B cell (primary cell): ENCODE measurements at regions not wholly inside any gene's neighbourhood (a gene's known extent, or its start where the extent isn't known, plus 50 kb on each side); places are given as distances from the start of the nearest gene placed in this dataset.
"Not testable (repeated sequence)": the region's sequence is repeated elsewhere in the genome, so short reads cannot be mapped to it uniquely, and the experiment has no call there.

Experiments used
- ATAC-seq: fragments of 200-7000 bp; cut with Tn5 transposase; one replicate; pipeline ENCODE4 v1.10.0; 2021; ENCODE audit warnings: low read depth, mild to moderate bottlenecking, moderate number of reproducible peaks, moderate library complexity
- CTCF ChIA-PET: fragments of 350-600 bp; sonication (Branson Sonifier 250); formaldehyde crosslinking; loops from one replicate; lab custom pipeline; 2021; ENCODE audit warnings: antibody characterized with exemption, inconsistent platforms; lab: Charles Lee
- POLR2A ChIA-PET: fragments of 350-600 bp; sonication (Branson Sonifier 250); formaldehyde crosslinking; loops from one replicate; lab custom pipeline; 2021; ENCODE audit warnings: antibody characterized with exemption; lab: Charles Lee
- DNase-seq: peaks from one replicate; pipeline ENCODE4 v3.0.0; 2013
- H2AFZ ChIP-seq: 2 replicates; pipeline ENCODE4 v1.6.1; 2012; ENCODE audit warnings: mild to moderate bottlenecking, low read depth, low read length; ENCODE audit not compliant: insufficient read depth, poor library complexity, severe bottlenecking
- H3K27ac ChIP-seq, 2 donors: 1 replicate in 1 of 2; 2 replicates in 1 of 2; pipeline ENCODE4 v1.5.1; 2012 to 2013; ENCODE audit warnings: low read length in 2 of 2, mild to moderate bottlenecking in 2 of 2, moderate library complexity in 1 of 2
- H3K27me3 ChIP-seq, 4 experiments: fragments of 200-600 bp in 1 of 4; sonication (generic) in 1 of 4; replicated peaks in 1 of 4; 1 replicate in 2 of 4; 2 replicates in 2 of 4; pipeline versions ENCODE4 v1.6.1 to v1.7.0; 2013 to 2016; ENCODE audit warnings: low read length in 3 of 4, mild to moderate bottlenecking in 2 of 4, mixed read lengths in 1 of 4, moderate library complexity in 1 of 4; ENCODE audit not compliant: insufficient read depth in 4 of 4, control insufficient read depth in 3 of 4; ENCODE audit errors: control extremely low read depth in 1 of 4
- H3K36me3 ChIP-seq, 2 experiments: replicated peaks in 1 of 2; 1 replicate in 1 of 2; 2 replicates in 1 of 2; pipeline versions ENCODE4 v1.6.1 to v1.7.1; 2013; ENCODE audit warnings: low read length in 1 of 2; ENCODE audit not compliant: insufficient read depth in 2 of 2, control insufficient read depth in 1 of 2; ENCODE audit errors: control extremely low read depth in 1 of 2, extremely low read depth in 1 of 2
- H3K4me1 ChIP-seq, 2 donors: fragments of 200-600 bp in 1 of 2; sonication (generic) in 1 of 2; 1 replicate in 1 of 2; 2 replicates in 1 of 2; pipeline versions ENCODE4 v1.5.1 to v1.6.1; 2013 to 2017; ENCODE audit warnings: low read length in 2 of 2; ENCODE audit not compliant: control insufficient read depth in 2 of 2, insufficient read depth in 2 of 2
- H3K4me2 ChIP-seq: replicated peaks from 2 replicates; pipeline ENCODE3; 2012; ENCODE audit warnings: mild to moderate bottlenecking, low read depth, low read length; ENCODE audit not compliant: poor library complexity, severe bottlenecking
- H3K4me3 ChIP-seq, 5 experiments: fragments of 200-600 bp in 1 of 5; sonication (generic) in 1 of 5; 1 replicate in 3 of 5; 2 replicates in 2 of 5; pipeline versions ENCODE4 v1.5.1 to v1.7.0; 2011 to 2016; ENCODE audit warnings: low read length in 4 of 5, mild to moderate bottlenecking in 4 of 5, low read depth in 2 of 5, control low read depth in 1 of 5, moderate library complexity in 1 of 5; ENCODE audit not compliant: insufficient read depth in 1 of 5; ENCODE audit errors: control extremely low read depth in 1 of 5, extremely low read depth in 1 of 5
- H3K79me2 ChIP-seq: fragments of 200-600 bp; sonication (generic); one replicate; pipeline ENCODE4 v1.6.0; 2016; ENCODE audit warnings: low read length; ENCODE audit not compliant: control insufficient read depth, insufficient read depth
- H3K9ac ChIP-seq: fragments of 200-600 bp; sonication (generic); 2 replicates; pipeline ENCODE4 v1.6.1; 2017; ENCODE audit warnings: mild to moderate bottlenecking, low read length, moderate library complexity
- H3K9me3 ChIP-seq, 3 donors: one replicate each; pipeline versions ENCODE4 v1.6.1 to v1.7.1; 2013; ENCODE audit warnings: low read length in 2 of 3; ENCODE audit not compliant: control insufficient read depth in 2 of 3, insufficient read depth in 1 of 3; ENCODE audit errors: control extremely low read depth in 1 of 3
- H4K20me1 ChIP-seq: 2 replicates; pipeline ENCODE4 v1.6.0; 2012; ENCODE audit warnings: mild to moderate bottlenecking, low read length; ENCODE audit not compliant: insufficient read depth, control insufficient read depth, poor library complexity, severe bottlenecking
- H3K27ac Mint-ChIP-seq: one replicate; pipeline ENCODE4 v1.8.0; 2021; ENCODE audit warnings: mixed read lengths
- H3K27me3 Mint-ChIP-seq: one replicate; pipeline ENCODE4 v1.8.0; 2021; ENCODE audit warnings: mixed read lengths
- H3K4me1 Mint-ChIP-seq: one replicate; pipeline ENCODE4 v1.8.0; 2021; ENCODE audit warnings: mixed read lengths
- H3K4me3 Mint-ChIP-seq: one replicate; pipeline ENCODE4 v1.8.0; 2021; ENCODE audit warnings: mixed read lengths
- H3K9me3 Mint-ChIP-seq: one replicate; pipeline ENCODE4 v1.8.0; 2022; ENCODE audit warnings: mixed read lengths; ENCODE audit not compliant: insufficient read depth
- EZH2 ChIP-seq: IDR thresholded peaks from 2 replicates; pipeline ENCODE4 v1.6.1; 2012; ENCODE audit warnings: borderline replicate concordance, low read depth, mild to moderate bottlenecking, moderate library complexity, low read length; ENCODE audit not compliant: insufficient read depth, poor library complexity, severe bottlenecking
- WGBS: methylation state at CpG from one replicate; pipeline ENCODE4 v1.1.5; 2013; ENCODE audit warnings: missing lambda C conversion rate; ENCODE audit not compliant: insufficient coverage; 5-methylcytosine and 5-hydroxymethylcytosine counted together
- intact Hi-C: fragments of 100-400 bp; cut with micrococcal nuclease; formaldehyde crosslinking; loops from one replicate; pipeline ENCODE4 v1.10.0; 2022
- TF ChIP-seq, protein P1 (sequence below): fragments of 200-600 bp; IDR thresholded peaks from one replicate; pipeline ENCODE4 v1.8.0; 2022; ENCODE audit warnings: antibody characterized with exemption, mild to moderate bottlenecking

DNA sequence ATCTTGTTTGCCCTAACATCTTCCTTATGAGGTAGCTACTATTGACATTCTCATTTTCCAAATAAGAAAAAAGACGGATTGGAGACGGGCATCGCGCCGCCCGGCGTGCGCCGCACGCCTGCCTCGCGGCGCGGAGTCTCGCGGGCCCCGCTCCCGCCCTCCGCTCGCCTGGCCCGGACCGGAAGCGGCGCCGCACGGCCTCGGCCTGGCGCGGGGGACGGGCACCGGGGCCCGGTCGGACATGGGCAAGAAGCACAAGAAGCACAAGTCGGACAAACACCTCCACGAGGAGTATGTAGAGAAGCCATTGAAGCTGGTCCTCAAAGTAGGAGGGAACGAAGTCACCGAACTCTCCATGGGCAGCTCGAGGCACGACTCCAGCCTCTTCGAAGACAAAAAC is 112.0 kb downstream of the IL12A start:
- H3K27me3 Mint-ChIP-seq: no peaks in the 10 kb centered on the region
- H3K4me1 Mint-ChIP-seq: peaks cover 19% of the 10 kb centered on the region
- H3K9ac ChIP-seq: no peak overlapping the region
- no peaks in the 10 kb centered on the region for H3K36me3 ChIP-seq
- no peaks in the 10 kb centered on the region for H3K27me3 ChIP-seq
- 97% methylated on average over 39 of the region's 40 CpGs for WGBS
- DNase-seq (no peak), ATAC-seq (no peak)
- no peaks in the 10 kb centered on the region for H3K79me2 ChIP-seq
- H3K4me1 ChIP-seq: peaks cover 7 to 9% of the 10 kb centered on the region in 2 donors
- H3K4me3 Mint-ChIP-seq: no peak overlapping the region
- intact Hi-C loops: no loop called here
- CTCF ChIA-PET: no interaction called here
- POLR2A ChIA-PET: no interaction called here
- H3K27ac Mint-ChIP-seq: peak overlapping the region; percentile 29
- no peaks in the 10 kb centered on the region for H3K9me3 ChIP-seq
- H3K9me3 Mint-ChIP-seq: no peaks in the 10 kb centered on the region
- H3K27ac ChIP-seq: no peak overlapping the region
- H3K4me3 ChIP-seq: no peak overlapping the region
- no peak overlapping the region for H2AFZ ChIP-seq
- H4K20me1 ChIP-seq: no peaks in the 10 kb centered on the region
- TF ChIP-seq, protein P1, sequence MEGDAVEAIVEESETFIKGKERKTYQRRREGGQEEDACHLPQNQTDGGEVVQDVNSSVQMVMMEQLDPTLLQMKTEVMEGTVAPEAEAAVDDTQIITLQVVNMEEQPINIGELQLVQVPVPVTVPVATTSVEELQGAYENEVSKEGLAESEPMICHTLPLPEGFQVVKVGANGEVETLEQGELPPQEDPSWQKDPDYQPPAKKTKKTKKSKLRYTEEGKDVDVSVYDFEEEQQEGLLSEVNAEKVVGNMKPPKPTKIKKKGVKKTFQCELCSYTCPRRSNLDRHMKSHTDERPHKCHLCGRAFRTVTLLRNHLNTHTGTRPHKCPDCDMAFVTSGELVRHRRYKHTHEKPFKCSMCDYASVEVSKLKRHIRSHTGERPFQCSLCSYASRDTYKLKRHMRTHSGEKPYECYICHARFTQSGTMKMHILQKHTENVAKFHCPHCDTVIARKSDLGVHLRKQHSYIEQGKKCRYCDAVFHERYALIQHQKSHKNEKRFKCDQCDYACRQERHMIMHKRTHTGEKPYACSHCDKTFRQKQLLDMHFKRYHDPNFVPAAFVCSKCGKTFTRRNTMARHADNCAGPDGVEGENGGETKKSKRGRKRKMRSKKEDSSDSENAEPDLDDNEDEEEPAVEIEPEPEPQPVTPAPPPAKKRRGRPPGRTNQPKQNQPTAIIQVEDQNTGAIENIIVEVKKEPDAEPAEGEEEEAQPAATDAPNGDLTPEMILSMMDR: no peak
- no peak for TF ChIP-seq EZH2
- H3K4me2 ChIP-seq: no peak overlapping the region

DNA sequence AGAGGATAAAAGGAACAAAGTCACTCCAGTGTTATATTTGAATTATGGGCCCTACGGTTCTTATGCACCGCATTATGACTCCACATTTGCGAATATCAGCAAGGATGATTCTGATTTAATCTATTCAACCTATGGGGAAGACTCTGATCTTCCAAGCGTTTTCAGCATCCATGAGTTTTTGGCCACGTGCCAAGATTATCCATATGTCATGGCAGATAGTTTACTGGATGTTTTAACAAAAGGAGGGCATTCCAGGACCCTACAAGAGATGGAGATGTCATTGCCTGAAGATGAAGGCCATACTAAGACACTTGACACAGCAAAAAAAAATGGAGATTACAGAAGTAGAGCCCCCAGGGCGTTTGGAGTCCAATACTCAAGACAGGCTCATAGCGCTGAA is 113.4 kb downstream of the IL12A start:
- H3K27ac ChIP-seq, H3K27me3 ChIP-seq, POLR2A ChIA-PET, H3K27ac Mint-ChIP-seq, ATAC-seq, CTCF ChIA-PET, H3K79me2 ChIP-seq, H2AFZ ChIP-seq, H3K4me1 ChIP-seq, intact Hi-C loops, H3K4me3 Mint-ChIP-seq, H3K4me3 ChIP-seq, H3K9me3 ChIP-seq, DNase-seq, H3K9me3 Mint-ChIP-seq, H3K9ac ChIP-seq, H3K4me2 ChIP-seq, H3K36me3 ChIP-seq, H4K20me1 ChIP-seq, H3K27me3 Mint-ChIP-seq: not testable (repeated sequence)
- 94% methylated on average over 6 of the region's 7 CpGs for WGBS
- peaks cover 19% of the 10 kb centered on the region for H3K4me1 Mint-ChIP-seq
